ENCODE measurements at regions not wholly inside any gene's neighbourhood (a gene's known extent, or its start where the extent isn't known, plus 50 kb on each side); places are given as distances from the start of the nearest gene placed in this dataset.

- Histone ChIP-seq H2BK12ac (ENCODE audit: insufficient read length, low read depth, low read length) (no peak overlapping the region), H4K5ac (ENCODE audit: insufficient read length, low read depth, low read length) (no peak overlapping the region), H3K79me1 (ENCODE audit: insufficient read depth, low read depth, low read length, poor library complexity, severe bottlenecking) (no peaks in the 10 kb centered on the region), H2AFZ (ENCODE audit: low read length) (no peak overlapping the region), H4K8ac (replicated peaks; ENCODE audit: insufficient read length, low read depth, low read length) (no peak overlapping the region), H4K20me1 (ENCODE audit: control insufficient read depth, insufficient read depth, insufficient read length) (no peaks in the 10 kb centered on the region), H3K4me1 (ENCODE audit: insufficient read depth, low read length) (no peaks in the 10 kb centered on the region), H2BK120ac (ENCODE audit: low read depth, low read length, poor library complexity, severe bottlenecking) (no peak overlapping the region), H3K14ac (ENCODE audit: insufficient read depth, low read length) (no peak overlapping the region), H3K4me2 (ENCODE audit: insufficient read depth, insufficient read length, low read length) (no peak overlapping the region), H2AK5ac (ENCODE audit: insufficient read length, low read length) (no peak overlapping the region), H3K9ac (ENCODE audit: extremely low read depth, insufficient read length, low read length) (no peak overlapping the region), H3K79me2 (ENCODE audit: insufficient read depth, low read length) (no peaks in the 10 kb centered on the region), H4K91ac (ENCODE audit: insufficient read length, low read depth, low read length) (no peak overlapping the region), H2BK20ac (ENCODE audit: low read depth, low read length, poor library complexity, severe bottlenecking) (no peak overlapping the region), H2BK15ac (ENCODE audit: low read depth, low read length) (no peak overlapping the region), H3K9me3 (ENCODE audit: control insufficient read depth, low read depth, low read length) (no peaks in the 10 kb centered on the region), H3K56ac (ENCODE audit: insufficient read length, low read depth, low read length) (no peak overlapping the region), H3T11ph (ENCODE audit: low read length) (no peak overlapping the region), H3K23me2 (ENCODE audit: insufficient read length, low read depth, low read length, poor library complexity, severe bottlenecking) (no peaks in the 10 kb centered on the region), H3K27me3 (ENCODE audit: insufficient read depth, low read length) (no peaks in the 10 kb centered on the region), H3K23ac (ENCODE audit: insufficient read length, low read depth, low read length) (no peak overlapping the region), H3K27ac (ENCODE audit: insufficient read length, low read depth, low read length) (no peak overlapping the region), H3K4ac (ENCODE audit: low read depth, low read length) (no peak overlapping the region), H2BK5ac (ENCODE audit: insufficient read length, low read length) (no peak overlapping the region), H3K18ac (ENCODE audit: insufficient read length, low read depth, low read length) (no peak overlapping the region)
- no peak overlapping the region for H3K4me3 Mint-ChIP-seq
- no peaks in the 10 kb centered on the region for H3K27me3 Mint-ChIP-seq (ENCODE audit: low read depth)
- no peak overlapping the region for H3K27ac Mint-ChIP-seq
- DNase-seq: no peak
- no peaks in the 10 kb centered on the region; a peak in 1 of 7 replicates for H3K36me3 Mint-ChIP-seq (ENCODE audit: insufficient read depth in 1 of 3, low read depth in 3 of 3)
- TF ChIP-seq CTCF (conservative IDR thresholded peaks at IDR 0.05): no peak
- H3K4me1 Mint-ChIP-seq: no peaks in the 10 kb centered on the region
- H3K9me3 Mint-ChIP-seq: no peaks in the 10 kb centered on the region; a peak in 2 of 5 replicates
- WGBS (ENCODE audit: extremely low coverage, insufficient read length, low lambda C conversion rate): no CpG with 5 or more reads among the region's 1 CpG
Observed at GRCh38 chr5:99926463-99926862, 608.7 kb upstream of the FAM174A start.
